ENCODE measurements at regions not wholly inside any gene's neighbourhood (a gene's known extent, or its start where the extent isn't known, plus 50 kb on each side); places are given as distances from the start of the nearest gene placed in this dataset.
"Not testable (repeated sequence)": the region's sequence is repeated elsewhere in the genome, so short reads cannot be mapped to it uniquely, and the experiment has no call there.

DNA sequence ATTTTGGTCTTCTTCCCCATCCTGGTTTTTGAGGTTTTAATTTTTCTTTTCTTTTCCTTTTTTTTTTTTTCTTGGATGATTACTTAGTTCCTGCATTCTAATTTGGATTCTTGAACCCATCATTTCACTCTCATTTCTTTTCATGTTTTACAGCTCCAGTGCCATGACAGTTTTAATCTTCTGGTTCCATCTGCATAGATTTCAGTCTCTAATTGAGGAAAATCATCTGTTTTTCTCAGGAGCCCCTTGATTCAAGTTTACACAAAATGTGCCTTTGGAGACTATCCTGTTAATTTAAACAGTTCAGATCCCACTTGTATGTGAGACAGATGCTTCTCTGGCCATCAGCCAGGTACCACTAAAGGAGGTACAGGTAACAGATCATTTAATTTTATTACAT lies 379.9 kb downstream of the PIK3C3 start:
- no peak for DNase-seq

DNA sequence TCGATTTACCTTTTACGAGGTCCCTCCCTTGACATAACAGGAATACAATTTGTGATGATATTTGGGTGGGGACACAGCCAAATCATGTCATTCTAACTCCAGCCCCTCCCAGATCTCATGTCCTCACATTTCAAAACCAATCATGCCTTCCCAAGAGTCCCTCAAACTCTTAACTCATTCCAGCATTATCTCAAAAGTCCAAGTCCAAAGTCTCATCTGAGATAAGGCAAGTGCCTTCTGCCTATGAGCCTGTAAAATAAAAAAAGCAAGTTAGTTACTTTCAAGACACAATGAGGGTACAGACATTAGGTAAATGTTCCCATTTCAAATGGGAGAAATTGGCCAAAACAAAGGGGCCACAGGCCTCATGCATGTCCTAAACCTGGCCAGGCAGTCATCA lies 381.1 kb downstream of the PIK3C3 start:
- DNase-seq, result no peak

DNA sequence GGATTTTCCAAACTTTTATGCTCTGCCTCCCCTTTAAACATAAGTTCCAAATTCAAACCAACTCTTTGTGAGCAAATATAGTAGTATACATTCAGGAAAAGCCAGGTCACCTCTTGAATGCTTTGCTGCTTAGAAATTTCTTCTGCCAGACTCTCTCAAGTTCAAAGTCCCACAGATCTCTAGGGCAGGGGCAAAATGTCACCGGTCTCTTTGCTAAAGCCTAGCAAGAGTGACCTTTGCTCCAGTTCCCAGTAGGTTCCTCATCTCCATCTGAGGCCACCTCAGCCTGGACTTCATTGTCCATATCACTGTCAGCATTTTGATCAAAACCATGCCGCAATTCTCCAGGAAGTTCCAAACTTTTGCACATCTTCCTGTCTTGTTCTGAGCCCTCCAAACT lies 382.3 kb downstream of the PIK3C3 start:
- not testable (repeated sequence) for DNase-seq

DNA sequence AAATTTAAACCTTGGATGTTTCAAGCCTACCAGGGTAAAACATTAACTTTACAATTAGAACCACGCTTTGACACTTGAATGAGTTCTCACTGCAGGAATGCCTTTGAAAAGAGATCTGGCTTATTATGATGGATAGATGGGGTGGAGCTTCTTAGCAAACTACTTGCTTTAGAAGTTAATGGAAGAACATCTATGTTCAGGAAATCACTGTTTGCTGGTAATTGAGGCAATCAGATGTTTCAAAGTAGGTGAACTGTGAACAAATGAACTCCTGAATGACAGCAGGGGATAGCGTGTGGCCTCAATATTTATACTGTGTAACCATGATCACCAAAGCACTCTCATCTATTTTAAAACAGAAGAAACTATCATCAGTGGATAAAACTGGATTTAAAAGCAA lies 383.6 kb downstream of the PIK3C3 start:
- DNase-seq, result no peak

DNA sequence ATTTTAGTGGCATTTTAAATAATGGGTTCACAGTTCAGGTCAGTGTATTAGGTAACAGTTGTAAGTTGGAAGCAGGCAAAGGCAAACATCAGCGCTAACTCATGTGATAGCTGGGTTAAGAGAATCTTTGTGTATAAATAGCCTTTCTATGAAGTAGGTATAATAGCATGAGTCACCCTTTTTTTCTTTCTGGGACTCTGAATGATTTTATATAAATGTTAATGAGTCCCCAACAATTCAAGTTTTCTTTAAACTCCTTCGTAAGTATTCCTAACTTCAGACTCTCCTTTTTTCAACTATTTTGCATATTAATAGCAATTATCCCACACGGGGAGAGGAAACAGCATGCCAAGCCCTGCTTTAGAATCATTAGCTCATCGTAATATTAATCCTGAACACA lies 384.3 kb downstream of the PIK3C3 start:
- no peak for DNase-seq

DNA sequence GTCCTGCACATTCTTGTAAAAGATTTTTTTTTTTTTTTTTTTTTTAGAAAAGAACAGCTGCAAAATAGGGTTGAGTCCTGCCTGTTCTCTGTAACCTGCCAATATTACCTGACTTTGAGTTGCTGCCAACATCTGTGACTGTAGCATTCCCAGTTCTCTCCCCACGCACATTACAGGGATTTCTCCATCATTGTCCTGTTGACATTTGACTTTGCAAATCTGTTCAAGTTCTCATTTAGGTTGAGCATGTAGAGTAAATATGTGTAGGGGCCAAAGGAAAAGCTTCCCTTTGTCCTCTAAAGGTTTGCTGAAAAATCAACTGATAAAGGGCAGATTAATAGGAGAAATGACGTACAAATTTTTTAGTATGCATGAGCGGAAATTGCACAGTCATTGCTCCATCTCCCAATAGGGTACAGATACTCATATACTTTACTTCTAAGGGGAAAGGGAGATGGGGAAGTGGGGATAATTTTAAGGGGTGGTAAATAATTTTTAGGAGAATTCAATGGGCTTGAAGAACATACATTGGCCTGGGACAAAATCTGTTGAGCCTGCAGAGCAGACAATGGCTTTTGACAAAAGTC lies 385.5 kb downstream of the PIK3C3 start:
- no peak for DNase-seq

DNA sequence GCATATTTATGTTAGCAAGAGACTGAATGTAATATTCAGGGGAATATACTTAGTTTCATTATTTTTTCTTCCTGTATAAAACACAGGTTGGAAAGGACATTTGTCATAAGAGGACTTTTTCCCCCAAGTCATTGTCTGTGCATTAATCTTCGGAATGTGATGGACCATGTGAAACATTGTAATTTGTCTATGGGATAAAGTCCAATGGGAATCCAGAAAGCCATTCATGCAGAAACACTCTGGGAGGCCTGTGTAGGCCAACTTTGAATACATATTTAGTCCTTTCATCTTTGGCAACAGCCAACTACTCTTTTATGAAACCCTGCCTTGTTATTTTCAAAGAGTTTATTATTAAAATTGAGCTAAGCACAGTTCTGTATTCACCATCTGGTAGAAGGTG lies 386.4 kb downstream of the PIK3C3 start:
- no peak for DNase-seq

DNA sequence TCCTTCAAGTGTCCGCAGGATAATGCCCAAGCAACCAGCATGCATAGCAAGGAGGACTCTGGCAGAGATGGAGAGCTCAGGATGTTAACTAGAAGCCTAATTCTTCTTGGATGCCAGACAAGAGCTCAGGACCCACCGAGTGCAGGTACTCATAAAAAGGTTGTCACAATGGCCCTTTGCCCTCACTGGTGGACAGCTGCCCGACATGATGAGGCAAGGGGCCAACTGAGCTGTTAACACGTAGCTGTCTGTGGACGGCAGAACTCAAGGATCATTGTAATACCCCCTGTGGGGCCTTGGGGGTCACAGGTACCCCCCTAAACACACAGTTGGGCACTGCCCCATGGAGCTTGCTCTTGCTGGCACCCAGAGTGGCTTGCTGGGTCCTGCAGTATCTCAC lies 393.7 kb downstream of the PIK3C3 start:
- no peak for DNase-seq

DNA sequence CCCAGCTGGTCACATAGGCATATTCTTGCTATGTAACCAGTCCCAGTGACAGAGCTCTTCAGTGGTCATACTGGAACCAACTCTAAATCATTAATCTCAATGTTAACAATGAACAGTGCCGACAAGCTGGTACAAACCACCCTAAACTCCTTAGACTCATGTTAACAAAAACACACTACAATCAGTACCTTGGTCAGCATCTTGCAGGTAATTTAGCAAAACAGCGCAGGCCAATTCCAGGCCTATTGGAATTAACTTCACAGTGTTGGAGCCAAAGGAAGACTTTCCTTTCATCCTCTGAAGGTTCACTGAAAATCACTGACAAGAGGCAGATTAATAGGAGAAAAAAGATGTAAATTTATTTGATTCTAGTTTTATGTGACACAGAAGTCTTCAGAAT lies 396.4 kb downstream of the PIK3C3 start:
- no peak for DNase-seq

DNA sequence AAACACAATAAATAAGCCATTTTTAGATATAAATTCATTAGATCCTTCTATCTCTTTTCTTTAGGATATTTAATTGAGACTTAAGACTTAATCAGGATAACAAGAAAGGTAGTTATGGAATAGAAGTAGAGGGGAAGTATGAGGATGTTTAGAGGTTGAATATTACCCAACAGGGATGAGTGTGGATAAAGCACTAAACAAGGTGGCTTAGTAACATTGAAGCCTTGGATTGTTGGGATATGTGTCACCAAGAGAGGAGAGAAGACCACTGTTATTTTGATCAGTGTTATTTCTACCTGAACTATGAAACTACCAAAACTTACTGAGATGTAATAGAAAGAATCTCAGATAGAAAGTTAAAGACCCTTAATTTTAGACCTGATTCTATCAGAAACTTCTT lies 405.7 kb downstream of the PIK3C3 start:
- DNase-seq, result no peak

DNA sequence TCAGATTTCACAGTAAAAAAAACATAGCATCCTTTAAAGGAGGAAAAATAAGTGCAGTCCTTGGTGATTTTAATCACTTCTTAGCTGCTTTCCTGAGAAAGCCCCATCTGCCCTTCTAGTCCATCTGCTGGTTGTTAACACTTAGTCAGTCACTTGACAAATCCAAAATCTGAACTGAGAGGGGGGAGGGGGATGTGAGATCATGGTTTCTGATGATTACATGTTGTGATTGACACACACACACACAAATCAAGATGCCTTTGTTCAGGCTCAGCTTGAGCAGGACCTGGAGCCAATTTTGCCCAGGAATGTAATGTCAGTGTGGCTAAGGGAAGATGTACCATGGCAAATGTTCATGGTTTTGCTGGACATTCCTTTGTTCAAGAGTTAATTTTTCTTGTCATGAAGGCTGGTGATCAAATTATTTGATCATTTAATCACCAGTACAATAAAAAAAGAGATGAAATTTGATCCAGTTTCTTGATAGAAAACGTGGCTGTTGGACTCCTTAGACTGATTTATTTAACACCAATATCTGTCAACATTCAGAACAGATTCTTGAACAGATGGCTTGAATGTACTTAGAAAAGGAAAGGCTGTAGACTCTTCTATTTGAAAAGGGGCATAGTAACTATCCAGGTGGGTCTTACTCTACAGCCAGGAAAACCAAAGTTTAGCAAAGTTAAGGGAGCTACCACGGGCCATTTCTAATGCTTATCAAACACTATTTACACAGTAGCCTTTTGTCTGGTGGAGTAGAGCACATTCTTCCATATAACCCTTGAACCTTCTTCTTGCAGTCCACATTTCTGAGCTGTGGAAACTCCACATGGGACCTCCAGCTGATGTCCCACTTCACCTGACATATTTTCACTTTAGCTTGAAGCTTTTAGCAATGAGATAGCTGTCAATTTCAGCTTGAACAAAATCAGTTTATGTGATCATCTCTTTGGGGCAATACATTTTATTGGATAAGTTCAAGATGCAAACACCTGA lies 408.7 kb downstream of the PIK3C3 start:
- DNase-seq, result peak; percentile 0

DNA sequence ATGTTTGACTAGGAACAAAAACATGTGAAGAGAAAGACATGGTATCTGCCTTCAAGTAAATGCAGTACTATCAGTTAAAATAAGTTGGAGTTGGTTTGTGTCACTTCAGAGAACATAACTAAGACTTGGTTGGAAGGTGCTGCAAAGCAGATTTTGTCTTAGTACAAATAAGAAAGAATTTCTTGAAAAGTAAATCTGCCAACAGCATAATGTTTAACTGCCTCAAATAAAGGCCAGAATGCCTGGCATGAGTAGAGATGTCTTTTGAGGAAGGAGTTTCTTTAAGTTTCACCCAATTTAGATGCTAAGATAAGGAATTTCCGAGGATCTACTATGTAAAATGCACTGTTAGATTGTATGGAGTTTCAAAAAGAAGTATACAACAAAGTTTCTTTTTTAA lies 409.7 kb downstream of the PIK3C3 start:
- no peak for DNase-seq

DNA sequence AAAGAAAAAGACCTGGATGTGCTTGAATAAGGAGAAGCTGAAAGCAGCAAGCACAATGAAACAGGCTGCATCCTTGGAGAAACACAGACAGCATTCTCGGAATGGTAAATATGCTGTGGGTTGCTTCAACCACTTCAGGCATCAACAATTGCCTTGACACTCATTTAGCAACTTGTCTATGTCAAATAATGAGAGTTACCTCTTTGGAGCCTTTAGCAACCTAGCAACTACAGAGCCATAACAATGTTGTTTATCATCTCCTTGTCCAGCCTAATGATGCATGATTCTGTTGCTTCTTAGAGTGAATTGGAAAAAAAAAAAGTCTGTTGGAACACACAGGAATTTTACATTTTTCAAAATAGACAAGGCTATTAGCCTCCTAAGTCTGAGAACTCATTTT lies 410.6 kb downstream of the PIK3C3 start:
- DNase-seq, result no peak

DNA sequence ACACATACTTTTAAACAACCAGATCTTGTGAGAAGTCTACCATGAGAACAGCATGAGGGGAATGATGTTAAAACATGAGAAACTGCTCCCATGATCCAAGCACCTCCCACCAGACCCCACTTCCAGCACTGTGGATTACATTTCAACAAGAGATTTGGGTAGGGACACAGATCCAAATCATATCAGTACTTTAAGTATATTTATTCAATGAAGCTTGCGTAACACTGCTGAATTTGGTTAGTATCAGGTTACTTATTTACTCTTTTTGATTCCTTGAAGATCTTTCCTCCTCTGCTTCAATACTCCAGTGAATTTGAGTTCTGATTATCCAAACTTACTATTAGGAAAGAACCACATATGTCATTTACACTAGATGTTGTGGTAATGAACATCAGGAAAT lies 418.6 kb downstream of the PIK3C3 start:
- no peak for DNase-seq

DNA sequence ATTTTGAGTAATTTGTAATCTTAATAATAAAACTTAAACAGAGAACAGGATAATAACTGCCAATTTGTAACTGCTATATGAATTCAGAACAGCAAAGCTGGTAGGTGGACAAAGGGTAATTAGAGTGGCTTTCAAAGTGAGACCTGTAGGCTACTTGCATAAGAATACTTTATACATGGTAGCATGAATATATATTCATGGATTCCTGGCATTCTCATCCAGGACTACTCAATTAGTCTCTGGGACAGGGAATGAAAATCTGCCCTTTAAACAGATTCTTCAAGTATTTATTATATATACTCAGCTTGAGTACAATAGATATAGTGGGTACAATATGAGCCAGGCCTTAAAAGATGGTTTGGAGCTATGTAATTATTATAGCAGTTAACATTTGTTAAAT lies 419.9 kb downstream of the PIK3C3 start:
- no peak for DNase-seq

DNA sequence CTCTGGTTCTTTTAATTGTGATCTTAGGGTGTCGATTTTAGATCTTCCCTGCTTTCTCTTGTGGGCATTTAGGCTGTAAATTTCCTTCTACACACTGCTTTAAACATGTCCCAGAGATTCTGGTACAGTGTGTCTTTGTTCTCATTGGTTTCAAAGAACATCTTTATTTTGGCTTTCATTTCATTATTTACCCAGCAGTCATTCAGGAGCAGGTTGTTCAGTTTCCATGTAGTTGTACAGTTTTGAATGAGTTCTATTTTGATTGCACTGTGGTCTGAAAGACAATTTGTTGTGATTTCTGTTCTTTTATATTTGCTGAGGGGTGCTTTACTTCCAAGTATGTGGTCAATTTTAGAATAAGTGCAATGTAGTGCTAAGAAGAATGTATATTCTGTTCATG lies 423.8 kb downstream of the PIK3C3 start:
- DNase-seq, result not testable (repeated sequence)

DNA sequence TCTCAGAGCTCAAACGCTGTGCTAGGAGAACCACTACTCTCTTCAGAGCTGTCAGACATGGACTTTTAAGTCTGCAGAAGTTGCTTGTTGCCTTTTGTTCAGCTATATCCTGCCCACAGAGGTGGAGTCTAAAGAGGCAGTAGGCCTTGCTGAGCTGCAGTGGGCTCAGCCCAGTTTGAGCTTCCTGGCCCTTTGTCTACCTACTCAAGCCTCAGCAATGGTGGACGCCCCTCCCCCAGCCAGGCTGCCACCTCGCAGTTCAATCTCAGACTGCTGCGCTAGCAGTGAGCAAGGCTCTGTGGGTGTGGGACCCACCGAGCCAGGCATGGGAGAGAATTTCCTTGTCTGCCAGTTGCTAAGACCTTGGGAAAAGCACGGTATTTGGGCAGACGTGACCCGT lies 426.2 kb downstream of the PIK3C3 start:
- not testable (repeated sequence) for DNase-seq

DNA sequence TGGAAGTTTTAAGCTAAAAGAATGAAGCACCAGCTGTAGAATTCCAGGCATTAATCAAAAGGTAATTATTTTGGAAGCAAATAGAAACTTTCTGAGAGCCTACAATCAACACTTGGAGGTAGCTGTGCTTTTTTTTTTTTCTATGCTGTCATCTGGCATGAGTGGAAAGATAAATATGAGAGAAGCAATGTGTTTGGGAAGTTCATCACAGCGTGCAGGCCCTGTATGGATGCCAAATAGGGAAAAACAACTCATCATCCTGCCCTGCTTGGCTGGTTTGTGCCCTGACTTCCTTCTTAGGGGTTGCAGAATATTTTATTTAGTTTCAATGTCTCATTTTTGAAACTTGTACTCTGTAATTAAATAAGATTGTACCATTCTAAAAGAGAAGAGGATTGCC lies 437.4 kb downstream of the PIK3C3 start:
- DNase-seq, result no peak

DNA sequence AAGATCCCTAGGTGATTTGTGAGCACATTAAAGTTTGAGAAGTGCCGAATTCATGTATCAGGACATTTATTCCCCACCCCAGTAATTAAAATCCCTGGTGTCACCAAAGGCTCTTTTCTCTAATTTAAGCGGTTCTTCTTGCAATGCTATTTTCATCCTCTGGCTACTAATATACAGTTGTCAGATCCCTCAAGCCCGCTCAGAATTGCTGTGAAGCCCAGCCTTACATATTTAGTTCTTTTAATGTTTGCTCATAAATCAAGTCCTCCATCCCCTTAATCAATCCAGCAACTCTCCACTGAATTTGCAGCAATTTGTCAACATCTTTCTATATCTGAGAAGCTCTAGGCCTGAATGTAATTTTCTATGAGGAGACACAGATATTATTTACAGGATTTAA lies 437.9 kb downstream of the PIK3C3 start:
- DNase-seq, result no peak

DNA sequence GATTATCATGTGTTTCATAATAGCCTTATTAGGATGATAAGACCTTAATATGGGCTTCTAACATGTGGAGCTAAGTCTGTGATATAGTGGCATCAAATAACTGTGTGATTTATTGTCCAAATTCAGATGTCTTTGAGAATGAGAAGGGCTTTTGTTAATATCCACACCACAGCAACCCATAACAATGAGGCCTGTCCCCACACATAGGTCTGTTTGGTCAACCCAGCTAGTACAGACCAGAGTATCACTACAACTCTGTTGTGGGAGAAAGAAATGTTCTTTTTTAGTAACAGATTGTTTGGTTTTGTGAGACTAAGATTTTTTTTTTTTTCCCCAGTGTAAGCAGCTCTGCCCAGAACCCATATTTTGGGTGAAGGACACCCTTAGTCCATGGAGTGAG lies 439.2 kb downstream of the PIK3C3 start:
- no peak for DNase-seq

DNA sequence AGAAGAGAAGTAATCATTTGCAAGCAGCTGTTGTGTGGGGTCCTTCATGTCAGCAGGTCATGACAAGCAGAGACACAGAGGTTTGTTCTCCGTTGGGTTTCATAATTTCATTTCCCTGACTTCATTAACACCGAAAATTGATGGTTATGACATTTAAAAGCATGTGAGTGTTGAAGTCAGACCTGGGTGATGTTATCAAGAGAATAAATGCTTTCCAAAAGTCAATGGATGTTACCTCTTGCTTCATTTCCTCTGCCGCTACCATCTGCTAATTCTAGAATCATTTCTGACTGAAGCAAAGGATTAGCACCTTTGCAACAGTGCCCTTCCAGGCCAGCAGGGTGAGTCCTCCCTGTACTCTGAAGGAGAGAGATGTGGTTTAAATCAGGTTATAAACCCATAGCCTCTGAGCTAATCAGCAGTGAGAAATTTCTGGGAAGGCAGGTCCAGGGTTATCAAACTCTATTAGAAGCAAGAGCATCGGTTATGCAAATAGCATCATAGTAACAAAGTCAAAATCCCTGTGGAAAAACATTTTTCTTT lies 446.2 kb downstream of the PIK3C3 start:
- DNase-seq, result no peak

DNA sequence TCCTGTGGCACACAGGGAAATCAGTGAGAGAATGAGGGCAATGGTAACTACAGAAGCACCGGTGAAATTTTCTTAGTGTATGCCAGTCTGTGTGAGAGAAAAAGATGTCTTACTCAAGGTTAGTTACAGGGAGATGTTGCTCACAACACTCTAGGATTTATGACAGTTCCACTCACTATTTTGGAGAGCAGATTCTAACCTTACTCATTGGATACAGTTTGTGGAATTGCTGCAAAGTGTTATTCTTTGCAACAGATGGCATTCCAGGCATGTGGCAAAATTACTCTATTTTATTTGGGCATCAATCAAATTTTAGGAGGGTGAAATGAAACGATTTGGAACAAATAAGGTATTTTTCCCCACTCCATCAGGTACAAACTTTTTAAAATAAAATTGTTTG lies 449.1 kb downstream of the PIK3C3 start:
- no peak for DNase-seq

DNA sequence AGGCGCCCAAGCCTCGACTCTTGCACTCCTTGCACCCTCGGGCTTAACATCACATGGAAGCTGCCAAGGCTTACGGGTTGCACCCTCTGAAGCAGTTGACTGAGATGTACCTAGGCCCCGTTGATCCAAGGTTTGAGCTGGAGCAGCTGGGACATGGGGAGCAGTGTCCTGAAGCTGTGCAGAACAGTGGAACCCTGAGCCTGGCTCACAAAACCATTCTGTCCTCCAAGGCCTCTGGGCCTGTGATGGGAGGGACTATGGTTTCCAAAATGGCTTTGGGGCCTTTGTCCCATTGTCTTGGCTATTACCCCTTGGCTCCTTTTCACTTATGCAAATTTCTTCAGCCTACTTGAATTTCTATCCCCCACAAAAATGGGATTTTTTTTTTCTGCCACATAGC lies 454.0 kb downstream of the PIK3C3 start:
- DNase-seq, result no peak

DNA sequence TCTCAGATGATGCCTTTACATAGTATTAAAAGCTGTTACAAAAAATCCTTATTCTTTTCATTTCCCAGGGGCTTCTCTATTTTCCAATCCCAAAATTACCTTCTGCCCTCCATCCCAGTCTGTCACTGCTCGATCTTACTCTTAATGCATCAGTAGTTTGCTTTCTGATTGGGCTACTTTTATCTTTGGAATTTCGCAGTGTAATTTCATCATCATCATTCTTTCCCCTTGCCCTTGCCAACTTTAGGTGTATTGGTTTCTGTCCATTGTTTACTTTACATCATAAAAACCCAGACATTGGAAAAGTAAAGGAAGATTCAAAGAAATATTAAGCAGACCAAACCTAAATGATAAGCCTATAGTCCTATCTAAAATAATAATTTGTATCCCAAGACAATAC lies 457.2 kb downstream of the PIK3C3 start:
- no peak for DNase-seq
